ENCODE measurements at regions not wholly inside any gene's neighbourhood (a gene's known extent, or its start where the extent isn't known, plus 50 kb on each side); places are given as distances from the start of the nearest gene placed in this dataset.
"Not testable (repeated sequence)": the region's sequence is repeated elsewhere in the genome, so short reads cannot be mapped to it uniquely, and the experiment has no call there.

GRCh38 chr6:138664745-138665144, 108.8 kb upstream of the CCDC28A start:
- H3K27ac ChIP-seq, result no peak overlapping the region
- no peaks in the 10 kb centered on the region for H3K4me1 ChIP-seq (ENCODE audit: control insufficient read depth in 1 of 2, insufficient read depth in 1 of 2, low read depth in 1 of 2, low read length in 1 of 2)
- no peaks in the 10 kb centered on the region for H3K9me3 ChIP-seq
- no peak overlapping the region for H3K4me3 ChIP-seq (ENCODE audit: low read depth in 1 of 2, low read length in 1 of 2)
- no peak for TF ChIP-seq CTCF (IDR thresholded peaks at IDR 0.05)
- no peaks in the 10 kb centered on the region for H3K36me3 ChIP-seq
- no peaks in the 10 kb centered on the region for H3K27me3 ChIP-seq

GRCh38 chr6:138666636-138667035, 106.9 kb upstream of the CCDC28A start:
- H3K4me1 ChIP-seq (ENCODE audit: control insufficient read depth in 1 of 2, insufficient read depth in 1 of 2, low read depth in 1 of 2, low read length in 1 of 2), result no peaks in the 10 kb centered on the region
- H3K27me3 ChIP-seq, result no peaks in the 10 kb centered on the region
- TF ChIP-seq CTCF (IDR thresholded peaks at IDR 0.05), result no peak
- no peaks in the 10 kb centered on the region for H3K36me3 ChIP-seq
- no peaks in the 10 kb centered on the region for H3K9me3 ChIP-seq
- H3K4me3 ChIP-seq (ENCODE audit: low read depth in 1 of 2, low read length in 1 of 2), result no peak overlapping the region
- H3K27ac ChIP-seq, result no peak overlapping the region

- H3K4me1 ChIP-seq (ENCODE audit: control insufficient read depth in 1 of 2, insufficient read depth in 1 of 2, low read depth in 1 of 2, low read length in 1 of 2), result no peaks in the 10 kb centered on the region
- no peak overlapping the region for H3K4me3 ChIP-seq (ENCODE audit: low read depth in 1 of 2, low read length in 1 of 2)
- H3K9me3 ChIP-seq, result no peaks in the 10 kb centered on the region
- no peak for TF ChIP-seq CTCF (IDR thresholded peaks at IDR 0.05)
- H3K36me3 ChIP-seq, result no peaks in the 10 kb centered on the region
- no peak overlapping the region for H3K27ac ChIP-seq
- H3K27me3 ChIP-seq, result no peaks in the 10 kb centered on the region
These were observed 106.2 kb upstream of the CCDC28A start for GRCh38 chr6:138667408-138667807.

GRCh38 chr6:138671351-138671750, 102.2 kb upstream of the CCDC28A start:
- TF ChIP-seq CTCF (IDR thresholded peaks at IDR 0.05), result no peak
- Histone ChIP-seq H3K4me3 (ENCODE audit: low read depth in 1 of 2, low read length in 1 of 2) (no peak overlapping the region), H3K4me1 (ENCODE audit: control insufficient read depth in 1 of 2, insufficient read depth in 1 of 2, low read depth in 1 of 2, low read length in 1 of 2) (peaks cover 0 to 3% of the 10 kb centered on the region in 2 experiments), H3K27ac (no peak overlapping the region), H3K27me3 (no peaks in the 10 kb centered on the region), H3K9me3 (no peaks in the 10 kb centered on the region), H3K36me3 (no peaks in the 10 kb centered on the region)

GRCh38 chr6:138673346-138674014, 100.1 kb upstream of the CCDC28A start:
- no peak for TF ChIP-seq CTCF (IDR thresholded peaks at IDR 0.05)
- Histone ChIP-seq H3K27ac (no peak overlapping the region), H3K36me3 (no peaks in the 10 kb centered on the region), H3K4me1 (ENCODE audit: control insufficient read depth in 1 of 2, insufficient read depth in 1 of 2, low read depth in 1 of 2, low read length in 1 of 2) (peaks cover 0 to 3% of the 10 kb centered on the region in 2 experiments), H3K27me3 (no peaks in the 10 kb centered on the region), H3K9me3 (no peaks in the 10 kb centered on the region), H3K4me3 (ENCODE audit: low read depth in 1 of 2, low read length in 1 of 2) (no peak overlapping the region)

GRCh38 chr6:138674444-138674843, 99.1 kb upstream of the CCDC28A start:
- not testable (repeated sequence) for H3K27ac ChIP-seq; H3K4me1 ChIP-seq (ENCODE audit: control insufficient read depth in 1 of 2, insufficient read depth in 1 of 2, low read depth in 1 of 2, low read length in 1 of 2); H3K4me3 ChIP-seq (ENCODE audit: low read depth in 1 of 2, low read length in 1 of 2); H3K36me3 ChIP-seq; H3K27me3 ChIP-seq; H3K9me3 ChIP-seq
